Cerebellar cortex (tissue), 1 donor: ENCODE measurements at regions not wholly inside any gene's neighbourhood (a gene's known extent, or its start where the extent isn't known, plus 50 kb on each side); places are given as distances from the start of the nearest gene placed in this dataset.
"Not testable (repeated sequence)": the region's sequence is repeated elsewhere in the genome, so short reads cannot be mapped to it uniquely, and the experiment has no call there.

Experiments used
- DNase-seq: peaks from one replicate; pipeline ENCODE4 v3.0.0-alpha.2; 2015; ENCODE audit warnings: low spot score

DNA sequence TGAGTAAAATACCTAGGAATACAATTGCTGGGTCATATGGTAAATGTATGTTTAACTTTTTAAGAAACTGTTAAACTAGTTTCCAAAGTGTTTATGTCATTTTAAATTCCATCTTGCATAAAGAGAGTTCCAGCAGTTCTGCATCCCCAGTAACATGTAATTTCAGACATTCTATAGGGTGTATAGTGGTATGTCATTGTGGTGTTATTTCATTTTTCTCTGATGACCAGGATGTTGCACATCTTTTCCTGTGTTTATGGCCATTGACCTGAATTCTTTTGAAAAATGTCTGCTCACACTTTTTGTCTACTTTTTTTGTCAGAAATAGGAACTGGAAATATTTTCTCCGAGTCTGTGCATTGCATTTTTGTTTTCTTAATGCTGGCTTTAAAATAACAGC lies 128.9 kb downstream of the TMEM200A start:
- DNase-seq, result no peak

DNA sequence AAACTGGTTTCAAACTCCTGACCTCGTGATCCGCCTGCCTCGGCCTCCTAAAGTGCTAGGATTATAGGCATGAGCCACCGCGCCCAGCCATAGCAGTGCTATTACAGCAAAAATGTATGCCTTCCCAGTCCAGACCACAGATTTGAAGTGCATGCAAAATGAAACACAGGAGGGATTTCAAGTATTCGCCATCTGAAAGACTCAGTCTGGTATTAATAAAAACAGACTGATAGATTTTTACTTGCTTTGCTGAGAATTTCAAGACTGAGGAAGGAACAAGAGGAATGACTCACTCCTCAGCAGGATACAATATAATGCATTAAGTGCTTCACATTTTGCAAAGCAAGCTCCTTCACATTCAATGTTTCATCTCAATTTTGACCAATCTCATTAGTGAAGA lies 134.9 kb downstream of the TMEM200A start:
- DNase-seq, result no peak

DNA sequence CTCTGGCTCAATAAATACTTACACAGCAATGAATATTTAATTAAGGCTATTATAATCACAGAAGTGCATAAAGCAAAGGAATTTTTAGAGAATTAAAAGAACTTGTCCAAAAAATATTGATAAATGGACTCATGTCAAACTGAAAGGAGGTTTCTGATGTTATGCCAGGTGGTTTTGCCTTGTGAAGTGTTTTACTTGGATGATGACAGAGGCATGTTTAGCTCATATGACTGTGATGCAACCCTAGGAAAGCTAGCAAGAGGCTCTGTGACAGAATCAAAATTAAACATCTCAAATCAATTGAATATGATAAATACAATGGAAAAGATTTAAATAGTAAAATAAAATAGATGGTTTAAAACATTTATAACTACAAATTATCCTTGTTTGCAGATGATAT lies 137.3 kb downstream of the TMEM200A start:
- DNase-seq, result no peak

DNA sequence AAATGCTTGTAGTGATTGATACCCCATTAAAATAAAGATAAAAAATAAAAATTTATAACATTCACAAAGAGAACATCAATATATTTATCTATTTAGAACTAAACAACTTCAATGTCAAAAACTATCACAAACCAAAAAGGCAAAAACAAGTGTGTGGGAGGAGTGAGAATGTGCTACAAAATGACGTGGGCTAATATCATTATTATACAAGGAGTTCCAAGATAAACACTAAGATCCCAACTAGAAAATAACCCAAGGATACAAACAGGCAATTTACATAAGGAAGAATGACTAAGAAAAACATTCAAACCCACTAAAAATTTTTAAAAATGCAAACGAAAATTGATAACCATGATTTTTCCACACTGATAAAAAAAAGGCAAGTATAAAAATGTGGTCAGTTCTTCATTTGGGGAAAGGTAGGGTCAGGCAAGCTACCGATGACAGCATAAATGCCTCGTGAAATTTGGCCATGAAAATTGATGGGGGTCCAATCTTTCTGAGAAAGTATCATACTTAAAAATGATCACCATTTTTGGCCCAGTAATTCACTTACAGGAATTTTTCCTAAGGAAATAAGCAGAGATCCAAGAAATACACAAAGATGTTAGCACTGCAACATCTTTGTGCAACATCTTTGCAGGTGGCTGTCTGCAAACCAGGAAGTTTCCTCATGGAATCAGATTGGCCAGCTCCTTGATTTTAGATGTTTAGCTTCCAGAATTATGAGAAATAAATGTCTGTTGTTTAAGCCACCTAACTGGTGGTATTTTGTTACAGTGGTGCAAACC lies 140.2 kb downstream of the TMEM200A start:
- no peak for DNase-seq

DNA sequence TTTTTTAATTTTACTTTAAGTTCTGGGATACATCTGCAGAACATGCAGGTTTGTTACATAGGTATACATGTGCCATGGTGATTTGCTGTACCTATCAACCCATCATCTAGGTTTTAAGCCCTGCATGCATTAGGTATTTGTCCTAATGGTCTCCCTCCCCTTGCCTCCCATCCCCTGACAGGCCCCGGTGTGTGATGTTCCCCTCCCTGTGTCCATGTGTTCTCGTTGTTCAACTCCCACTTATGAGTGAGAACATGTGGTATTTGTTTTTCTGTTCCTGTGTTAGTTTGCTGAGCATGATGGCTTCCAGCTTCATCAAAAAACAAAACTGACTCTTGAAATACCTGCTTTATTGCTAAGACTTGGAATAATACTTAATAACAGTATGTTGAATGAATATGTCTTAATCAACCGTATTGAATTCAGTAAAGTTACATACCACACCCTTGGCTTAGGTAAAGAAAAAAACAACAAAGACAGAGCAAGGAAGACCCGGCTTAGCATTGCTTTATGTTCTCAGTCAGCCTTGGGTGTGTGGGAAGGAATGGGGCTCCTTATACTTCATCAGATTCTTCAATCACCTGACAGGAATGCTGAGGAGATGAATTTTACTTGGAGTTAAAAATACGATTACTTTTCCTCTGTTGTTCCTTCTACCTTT lies 141.3 kb downstream of the TMEM200A start:
- not testable (repeated sequence) for DNase-seq

DNA sequence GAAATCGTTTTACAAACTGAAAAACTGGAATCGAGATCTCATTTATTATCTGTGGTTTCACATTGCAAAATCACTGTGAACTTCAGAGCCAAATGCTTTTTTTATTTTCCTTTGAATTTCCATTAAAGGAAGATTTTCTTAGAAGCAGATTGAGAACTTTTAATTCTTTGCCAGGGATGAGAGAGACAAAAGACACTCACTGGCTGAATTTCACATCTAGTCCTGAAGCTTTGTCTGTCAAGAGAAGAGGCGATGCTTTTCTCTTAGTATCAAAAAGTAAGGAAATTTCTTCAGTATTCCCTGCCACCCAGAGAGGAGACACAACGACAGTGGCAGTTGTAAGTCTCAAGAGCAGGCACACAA lies 141.8 kb downstream of the TMEM200A start:
- DNase-seq, result no peak

DNA sequence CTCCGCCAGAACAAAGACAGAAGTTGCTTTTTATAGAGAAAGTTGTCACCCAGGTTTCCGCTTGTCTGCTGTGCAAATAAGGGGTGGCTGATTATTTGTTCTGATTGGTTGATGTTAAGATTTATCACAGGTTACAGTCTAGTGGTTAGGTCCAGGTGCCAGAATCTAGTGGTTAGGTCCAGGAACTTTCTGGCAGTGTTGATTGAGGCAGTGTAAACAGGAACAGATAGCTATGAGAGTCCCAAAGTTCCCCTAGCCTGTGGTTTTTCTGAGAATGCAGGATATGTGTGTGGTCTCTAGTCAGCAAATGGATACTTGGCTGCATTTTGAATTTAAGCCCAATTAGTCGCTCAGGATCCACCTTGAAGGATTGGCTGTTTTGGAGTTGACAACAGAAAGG lies 148.0 kb downstream of the TMEM200A start:
- no peak for DNase-seq

DNA sequence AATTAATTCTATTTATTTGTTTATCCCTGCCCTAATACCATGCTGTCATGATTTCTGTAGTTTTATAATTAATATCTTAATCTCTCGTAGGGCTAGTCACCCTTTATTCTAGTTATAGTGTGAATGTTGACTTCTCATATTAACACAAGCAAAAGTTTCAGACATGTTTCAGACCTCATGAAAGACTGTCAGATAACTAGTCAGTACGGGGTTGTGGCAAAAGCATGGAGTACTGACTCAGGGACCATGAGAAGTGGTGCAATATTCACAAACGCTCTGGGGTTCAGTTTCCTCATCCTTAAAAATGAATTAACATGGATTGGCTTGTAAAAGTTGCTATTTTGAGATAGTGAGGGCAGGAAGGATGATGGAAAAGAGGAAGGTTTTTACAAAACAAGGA lies 148.9 kb downstream of the TMEM200A start:
- no peak for DNase-seq

DNA sequence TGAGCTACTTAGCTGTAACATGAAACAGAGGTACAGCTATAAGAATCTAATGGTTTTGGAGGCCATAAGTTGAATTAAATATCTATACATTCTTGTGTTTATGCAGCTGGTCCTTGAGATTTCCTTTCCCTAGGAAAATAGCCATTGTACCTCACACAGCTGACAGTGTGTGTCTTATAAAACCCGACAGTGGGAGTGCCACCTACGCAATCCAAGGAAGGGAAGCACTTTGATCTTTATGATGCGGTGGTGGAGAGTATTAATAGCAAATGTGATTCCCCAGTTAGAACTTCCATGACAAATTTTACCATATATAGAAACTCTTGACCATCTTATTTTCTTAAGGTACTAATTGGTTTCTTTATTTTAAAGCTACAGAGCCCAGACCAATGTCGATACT lies 149.5 kb downstream of the TMEM200A start:
- no peak for DNase-seq

DNA sequence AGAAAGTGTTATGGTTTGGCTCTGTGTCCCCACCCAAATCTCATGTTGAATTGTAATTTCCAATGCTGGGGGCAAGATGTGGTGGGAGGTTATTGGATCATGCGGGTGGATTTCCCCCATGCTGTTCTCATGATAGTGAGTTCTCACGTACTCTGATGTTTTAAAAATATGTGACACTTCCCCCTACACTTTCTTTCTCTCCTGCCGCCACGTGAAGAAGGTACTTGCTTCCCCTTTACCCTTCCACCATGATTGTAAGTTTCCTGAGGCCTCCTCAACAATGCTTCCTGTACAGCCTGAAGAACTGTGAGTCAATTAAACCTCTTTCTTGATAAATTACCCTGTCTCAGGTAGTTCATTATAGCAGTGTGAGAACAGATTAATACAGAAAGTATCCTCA lies 150.8 kb downstream of the TMEM200A start:
- no peak for DNase-seq

DNA sequence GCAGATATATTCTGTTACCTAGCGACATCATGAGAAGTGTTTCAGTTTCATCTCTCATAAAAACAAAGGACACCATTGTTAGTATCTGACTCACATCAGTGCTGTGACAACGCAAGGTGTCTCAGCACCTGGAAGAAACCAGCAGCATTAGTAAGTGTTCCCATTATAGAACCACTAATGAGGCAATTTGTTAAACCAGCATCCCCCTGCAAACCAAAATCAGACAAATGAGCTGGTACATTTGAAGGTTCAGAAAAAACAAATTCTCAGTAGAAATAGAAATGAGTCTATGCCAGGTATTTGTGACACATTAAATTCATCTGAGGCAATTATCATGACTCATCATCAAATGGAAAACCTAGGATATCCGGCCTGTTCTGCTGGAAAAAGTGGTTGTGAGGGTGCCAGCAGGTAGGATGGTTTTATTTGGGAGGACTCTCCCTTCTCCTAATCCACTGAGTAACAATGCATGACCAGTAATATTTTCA lies 151.7 kb downstream of the TMEM200A start:
- DNase-seq, result no peak

DNA sequence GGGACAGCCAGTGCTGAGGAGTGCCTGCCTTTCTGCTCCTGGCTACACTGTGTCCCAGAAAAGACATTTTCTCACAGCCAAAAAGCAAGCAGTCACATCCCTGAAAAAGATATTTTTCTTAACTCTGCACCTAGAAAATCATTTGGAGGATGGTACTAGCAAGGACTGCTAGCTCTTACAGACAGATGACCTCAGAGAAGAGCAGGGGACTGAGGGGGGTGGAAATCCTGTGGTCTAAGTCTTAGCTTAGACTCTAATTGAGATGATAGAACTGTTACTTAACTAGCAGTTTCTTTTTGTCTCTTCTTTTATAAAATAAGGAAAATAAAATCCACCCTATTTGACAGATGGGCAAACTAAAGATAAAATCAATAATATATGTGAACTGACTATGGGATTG lies 152.8 kb downstream of the TMEM200A start:
- no peak for DNase-seq

DNA sequence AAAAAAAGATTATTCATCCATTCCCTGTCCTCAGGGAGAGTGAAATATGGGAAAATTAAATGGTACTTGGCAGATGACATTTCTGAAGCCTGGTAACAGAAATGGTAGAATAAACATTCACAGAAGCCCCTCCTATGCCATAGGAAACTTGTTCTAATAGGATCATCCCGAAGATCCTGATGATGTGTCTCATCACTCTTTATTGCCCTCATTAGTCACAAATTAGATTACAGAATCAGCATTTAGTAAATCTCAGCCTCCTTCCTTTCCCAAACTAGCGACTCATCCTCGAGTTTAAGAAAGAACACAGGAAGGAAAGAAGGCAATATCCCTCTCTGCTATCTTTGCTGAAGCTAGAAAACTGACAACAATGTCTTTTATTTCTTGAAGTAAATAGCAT lies 154.4 kb downstream of the TMEM200A start:
- DNase-seq, result no peak

DNA sequence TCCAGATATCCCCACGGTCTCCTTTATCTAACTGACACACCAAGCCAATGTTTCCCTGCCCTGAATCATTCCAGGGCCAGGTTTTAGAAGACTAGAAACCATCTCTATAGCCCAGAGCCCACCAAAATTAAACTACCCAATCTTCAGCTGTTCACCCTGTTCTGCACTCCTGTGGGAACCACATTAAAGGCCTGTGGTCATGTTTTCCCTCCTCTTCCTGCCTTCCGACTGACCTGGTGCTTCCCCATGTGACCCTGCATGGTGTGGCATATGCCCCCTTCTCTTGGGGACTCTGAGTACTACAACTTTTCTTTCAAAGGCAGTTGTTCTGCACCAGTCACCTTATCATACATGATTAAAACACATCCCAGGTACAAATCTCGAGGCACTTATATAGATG lies 155.0 kb downstream of the TMEM200A start:
- DNase-seq, result no peak

DNA sequence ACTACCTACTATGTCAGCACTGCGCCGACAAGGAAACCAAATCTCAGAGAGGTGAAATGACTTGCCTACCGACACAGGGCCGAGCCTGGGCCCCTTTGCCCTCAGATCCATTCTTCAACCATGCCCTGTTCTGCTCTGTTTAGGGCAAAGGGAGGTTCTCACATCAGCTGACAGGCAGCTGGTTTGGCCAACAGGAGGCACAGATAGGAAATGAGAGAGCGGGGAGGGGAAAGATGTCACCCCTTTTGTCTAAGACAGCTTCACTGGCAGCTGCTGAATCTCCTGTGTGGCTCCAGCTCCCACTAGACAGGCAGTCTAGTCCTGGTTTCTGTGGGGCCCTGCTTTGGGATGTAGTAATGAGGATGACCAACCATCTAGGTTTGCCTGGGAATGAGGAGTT lies 158.7 kb downstream of the TMEM200A start:
- DNase-seq, result no peak

DNA sequence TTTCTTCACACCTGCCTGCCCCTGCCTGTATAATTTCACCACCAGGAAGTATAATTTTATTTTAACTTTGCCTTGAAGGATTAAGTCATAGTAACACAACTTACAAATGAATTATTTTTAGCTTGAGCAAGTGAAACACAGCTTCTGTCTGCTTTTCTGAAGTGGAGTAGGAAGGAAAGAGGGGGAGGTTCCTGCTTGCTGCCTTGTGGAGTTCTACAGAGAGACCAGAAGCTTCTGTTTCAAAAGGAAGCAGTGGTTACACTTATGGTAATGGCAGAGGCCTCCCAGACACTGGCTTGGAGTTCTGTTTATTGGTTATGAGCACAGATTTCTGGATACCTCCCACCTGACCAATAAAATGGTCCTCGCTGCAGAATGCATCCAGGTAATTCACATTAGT lies 159.6 kb downstream of the TMEM200A start:
- DNase-seq, result no peak

DNA sequence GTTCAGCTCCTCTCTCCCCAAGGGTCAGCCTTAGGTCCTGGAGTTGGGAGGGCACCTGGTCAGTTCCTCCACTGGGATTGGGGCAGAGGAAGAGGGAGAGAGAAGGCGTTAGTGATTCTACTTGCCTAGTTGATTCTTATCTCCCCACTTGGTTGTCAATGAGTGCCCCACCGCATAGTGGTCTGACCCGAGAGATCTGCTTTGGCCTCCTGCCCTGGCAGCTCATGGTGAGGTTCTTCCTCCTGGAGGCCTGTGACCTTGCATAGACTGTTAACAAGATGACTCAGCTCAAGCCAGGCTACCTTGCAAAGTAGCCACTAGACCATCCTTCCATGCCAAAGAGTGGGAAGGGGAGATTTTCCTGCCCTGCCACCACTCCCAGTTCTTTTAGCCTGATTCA lies 160.6 kb downstream of the TMEM200A start:
- DNase-seq, result no peak

DNA sequence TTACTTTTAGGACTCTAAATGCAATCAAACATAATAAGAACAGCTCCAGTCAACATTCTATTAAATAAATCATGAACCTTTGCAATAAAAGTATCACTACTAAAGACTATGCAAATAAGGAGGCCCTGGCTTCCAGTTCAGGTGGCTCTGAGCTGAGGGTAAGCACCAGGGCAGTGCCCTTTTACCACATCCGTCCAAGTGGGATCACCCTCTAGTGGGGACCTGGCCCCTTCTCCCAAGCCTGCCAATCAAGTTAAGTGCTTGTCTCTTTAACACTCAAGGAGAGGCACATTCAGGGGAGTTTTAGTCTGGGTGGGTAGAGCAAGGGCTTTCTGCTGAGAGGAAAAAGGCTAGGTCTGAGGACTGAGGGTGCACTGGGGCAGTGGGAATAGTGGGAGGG lies 161.4 kb downstream of the TMEM200A start:
- no peak for DNase-seq

DNA sequence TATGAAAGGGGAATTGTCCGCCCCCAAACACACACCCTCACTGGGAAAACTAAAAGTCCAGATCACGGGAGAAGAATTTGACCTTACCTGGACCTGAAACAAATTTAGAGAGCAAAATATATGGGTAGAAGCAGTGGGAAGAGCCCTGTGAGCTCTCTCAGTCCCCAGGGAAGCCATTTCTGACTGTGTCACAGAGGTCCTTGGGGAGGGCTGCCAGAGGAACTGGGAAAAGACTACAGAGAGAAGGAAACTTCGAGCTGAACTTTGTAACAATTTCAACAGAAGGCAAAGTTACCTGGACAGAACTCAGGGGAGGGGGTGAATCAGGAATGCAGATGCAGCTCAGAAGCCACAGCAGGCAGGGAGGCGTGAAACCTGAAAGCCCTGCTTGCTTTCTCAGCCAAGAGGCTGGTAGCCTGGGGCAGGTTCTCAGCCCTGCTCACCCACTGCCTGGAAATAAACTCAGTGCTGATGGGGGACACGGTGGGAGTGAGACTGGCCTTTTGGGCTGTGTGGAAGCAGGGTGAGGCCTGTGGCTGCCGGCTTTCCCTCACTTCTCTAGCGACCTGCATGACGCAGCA lies 163.8 kb downstream of the TMEM200A start:
- no peak for DNase-seq

DNA sequence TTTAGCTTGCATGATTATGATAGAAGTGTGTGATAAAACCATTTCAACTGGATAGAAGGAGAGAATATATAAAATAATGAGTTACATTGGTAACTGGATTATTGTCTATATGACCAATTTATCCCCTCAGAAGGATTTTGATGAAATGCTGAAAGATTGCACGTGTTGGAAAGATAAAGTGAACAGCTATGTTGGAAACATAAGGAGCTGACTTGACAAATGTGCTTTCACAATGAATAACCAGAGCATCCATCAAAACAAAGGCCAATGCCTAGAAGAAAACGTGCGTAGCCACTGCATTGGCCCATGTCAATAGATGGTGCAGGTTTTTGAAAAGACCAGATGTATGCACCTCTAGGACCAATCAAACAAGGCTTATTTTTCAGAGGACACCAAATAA lies 168.8 kb downstream of the TMEM200A start:
- DNase-seq, result no peak

DNA sequence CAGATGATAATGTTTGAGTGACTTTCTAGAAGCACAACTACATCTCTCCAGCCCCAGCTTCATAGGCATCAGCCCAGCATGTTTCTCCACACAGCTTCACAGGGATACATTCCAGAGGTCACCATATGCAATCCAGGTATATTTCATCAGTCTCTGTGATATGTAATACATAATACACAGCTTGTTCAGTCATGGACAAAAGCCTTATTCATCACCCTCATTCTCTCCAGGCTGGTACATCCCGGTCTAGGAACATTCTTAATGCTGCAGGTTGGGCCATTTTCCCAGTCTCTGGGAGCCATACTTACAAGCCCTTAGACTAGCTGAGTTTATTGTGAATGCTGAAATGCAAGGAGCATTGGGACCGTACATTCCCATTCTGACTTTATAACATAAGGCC lies 169.4 kb downstream of the TMEM200A start:
- DNase-seq, result no peak

DNA sequence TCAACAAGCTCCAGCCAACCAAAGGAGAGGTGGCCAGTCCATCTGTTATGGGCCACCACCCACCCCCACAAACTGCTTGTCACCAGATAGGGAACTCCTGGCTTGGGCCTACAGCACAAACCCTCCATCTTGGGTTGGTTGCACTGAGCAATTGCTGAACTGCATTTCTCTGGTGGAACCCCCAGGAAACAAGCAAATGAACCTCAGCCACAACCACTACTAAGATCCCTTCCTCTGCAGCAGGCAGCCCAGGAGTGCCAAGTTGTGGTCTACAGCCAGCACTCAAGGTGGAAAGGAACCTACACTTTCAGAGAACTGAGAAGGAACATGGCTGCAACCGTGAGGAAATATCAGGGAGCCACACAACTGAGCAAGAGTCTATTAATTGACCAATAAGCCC lies 171.6 kb downstream of the TMEM200A start:
- no peak for DNase-seq

DNA sequence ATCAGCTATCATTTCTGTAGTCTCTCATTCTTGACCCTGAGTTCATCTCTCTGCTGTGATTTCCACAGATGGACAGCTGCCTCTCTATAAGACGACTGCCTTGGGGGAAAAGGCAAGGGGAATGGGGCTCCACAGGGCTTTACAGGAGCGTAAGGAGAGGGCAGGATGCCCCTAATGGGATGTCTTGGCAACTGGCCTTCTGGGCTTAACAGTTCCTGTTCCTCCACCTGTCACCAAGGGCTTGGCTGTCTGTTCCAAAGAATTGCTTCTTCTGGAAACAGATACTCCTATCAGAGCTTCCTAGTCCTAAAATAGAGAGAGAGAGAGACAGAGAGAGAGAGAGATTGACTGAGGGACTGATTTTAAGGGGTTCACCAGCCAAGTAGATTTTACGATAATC lies 181.9 kb downstream of the TMEM200A start:
- peak; percentile 74 for DNase-seq
